Activated CD8-positive, alpha-beta memory T cell treated with anti-CD3 and anti-CD28 coated beads, Interleukin-2, amount 10 ng/mL, durations not matched to agents 7 days and 5 days (primary cell): ENCODE measurements at regions not wholly inside any gene's neighbourhood (a gene's known extent, or its start where the extent isn't known, plus 50 kb on each side); places are given as distances from the start of the nearest gene placed in this dataset.

ENCODE experiments used
- ATAC-seq: fragments of 150-1000 bp; cut with Tn5 transposase; one replicate; pipeline ENCODE4 v1.10.0; 2021; ENCODE audit warnings: moderate library complexity
- CTCF ChIA-PET: fragments of 350-600 bp; sonication (Branson Sonifier 250); formaldehyde crosslinking; loops from one replicate; lab custom pipeline; 2021; ENCODE audit warnings: antibody characterized with exemption; lab: Charles Lee
- DNase-seq: peaks from one replicate; pipeline ENCODE4 v3.0.0-alpha.2; 2020
- H3K27ac Mint-ChIP-seq: one replicate; pipeline ENCODE4 v1.8.0; 2021; ENCODE audit warnings: mild to moderate bottlenecking, mixed read lengths
- H3K27me3 Mint-ChIP-seq: one replicate; pipeline ENCODE4 v1.8.0; 2021; ENCODE audit warnings: mixed read lengths
- H3K36me3 Mint-ChIP-seq: one replicate; pipeline ENCODE4 v1.8.0; 2021; ENCODE audit warnings: mild to moderate bottlenecking, mixed read lengths
- H3K4me1 Mint-ChIP-seq: one replicate; pipeline ENCODE4 v1.8.0; 2021; ENCODE audit warnings: mixed read lengths
- H3K4me3 Mint-ChIP-seq: one replicate; pipeline ENCODE4 v1.8.0; 2021; ENCODE audit warnings: mild to moderate bottlenecking, moderate library complexity, mixed read lengths
- H3K9me3 Mint-ChIP-seq: one replicate; pipeline ENCODE4 v1.8.0; 2022; ENCODE audit warnings: low read depth, mixed read lengths

DNA sequence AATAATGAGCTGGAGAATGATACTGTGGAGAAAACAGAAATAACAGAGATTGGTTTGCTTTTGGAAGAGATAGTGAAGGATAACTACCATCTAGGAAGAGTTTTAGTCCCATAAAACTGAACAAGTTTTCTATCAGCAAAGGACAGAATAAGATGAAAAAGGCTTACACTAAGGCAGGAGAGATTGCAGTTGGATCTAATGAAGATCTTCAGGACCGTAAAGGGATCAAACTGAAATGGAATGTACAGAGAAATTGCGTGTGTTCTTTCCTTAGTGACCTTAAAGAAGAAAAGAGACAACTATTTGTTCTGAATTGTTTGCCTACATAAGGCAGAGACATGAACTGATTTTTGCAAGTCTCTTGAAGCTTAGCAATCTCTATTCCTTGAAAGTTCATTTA is 191.7 kb upstream of the MTPN start:
- Mint-ChIP-seq H3K4me3 (no peak overlapping the region), H3K27me3 (no peaks in the 10 kb centered on the region), H3K27ac (no peak overlapping the region), H3K9me3 (no peaks in the 10 kb centered on the region), H3K4me1 (no peaks in the 10 kb centered on the region), H3K36me3 (no peaks in the 10 kb centered on the region)
- CTCF ChIA-PET: no interaction called here
- DNase-seq (no peak), ATAC-seq (no peak)

DNA sequence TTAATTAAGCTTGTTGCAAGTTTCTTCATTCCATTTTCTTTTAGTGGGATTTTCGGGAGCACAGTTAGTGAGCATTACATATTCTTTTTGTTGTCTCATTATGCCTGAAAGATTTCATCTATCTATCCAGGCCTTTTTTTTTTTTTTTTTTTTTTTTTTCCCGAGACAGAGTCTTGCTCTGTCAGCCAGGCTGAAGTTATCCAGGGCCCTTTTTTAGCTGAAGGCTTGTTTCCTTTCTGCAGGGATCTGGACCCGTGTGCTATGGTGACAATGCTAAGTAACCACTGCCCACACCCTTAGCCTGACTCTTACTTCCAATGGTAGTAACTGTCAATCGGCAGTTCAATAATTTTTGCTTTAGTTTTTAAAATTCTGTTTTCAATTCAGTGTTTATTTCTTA is 190.8 kb upstream of the MTPN start:
- Mint-ChIP-seq H3K27ac (no peak overlapping the region), H3K4me1 (no peaks in the 10 kb centered on the region), H3K27me3 (no peaks in the 10 kb centered on the region), H3K4me3 (no peak overlapping the region), H3K9me3 (no peaks in the 10 kb centered on the region), H3K36me3 (no peaks in the 10 kb centered on the region)
- DNase-seq (no peak), ATAC-seq (no peak)
- CTCF ChIA-PET: no interaction called here

DNA sequence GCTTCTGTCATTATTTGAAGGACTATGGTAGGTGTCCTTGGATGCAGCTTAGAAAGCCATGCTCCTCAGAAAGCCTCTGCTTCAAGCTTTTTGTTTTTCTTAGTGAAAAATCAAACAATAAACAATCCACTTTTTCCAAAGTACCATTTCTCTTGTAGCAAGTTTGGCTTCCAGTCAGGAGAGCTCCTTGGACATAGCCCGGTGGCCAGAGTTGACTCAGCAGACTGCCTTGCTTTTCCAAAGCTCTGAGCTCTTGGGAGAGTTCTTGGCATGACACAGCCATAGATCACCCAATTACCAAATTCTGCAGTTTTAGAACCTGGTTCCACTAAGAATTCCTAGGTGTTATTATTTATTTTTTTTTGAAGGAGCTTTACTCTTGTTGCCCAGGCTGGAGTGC is 189.4 kb upstream of the MTPN start:
- Mint-ChIP-seq H3K4me3 (no peak overlapping the region), H3K4me1 (no peaks in the 10 kb centered on the region), H3K36me3 (no peaks in the 10 kb centered on the region), H3K27ac (no peak overlapping the region), H3K27me3 (no peaks in the 10 kb centered on the region), H3K9me3 (no peaks in the 10 kb centered on the region)
- CTCF ChIA-PET: interaction anchor here (1.2 kb wide), 1 partner anchor 10 kb away, joined by 3 read pairs; no protein-coding TSS in a partner anchor
- DNase-seq (no peak), ATAC-seq (no peak)

DNA sequence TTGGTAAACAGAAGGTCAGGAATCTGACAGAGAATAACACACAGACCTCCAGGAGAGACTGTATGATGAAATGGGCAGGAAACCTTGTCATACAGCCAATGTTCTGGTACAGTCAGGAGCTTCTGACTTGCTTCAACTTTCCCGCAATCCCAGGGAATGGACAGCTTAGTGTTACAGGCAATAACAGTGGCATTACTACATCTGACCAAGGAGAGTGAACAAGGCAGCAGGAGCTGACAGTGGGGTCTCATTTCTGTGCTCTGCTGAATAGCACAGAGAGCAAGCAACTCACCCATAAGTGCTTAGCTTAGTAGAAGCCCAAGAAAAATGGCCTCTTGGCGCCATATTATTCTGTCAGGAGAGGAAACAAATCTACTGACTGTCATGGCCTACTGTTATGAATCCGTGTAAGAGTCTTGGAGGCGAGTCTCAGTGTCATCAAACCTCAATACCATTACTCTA is 186.2 kb upstream of the MTPN start:
- Mint-ChIP-seq H3K4me1 (no peaks in the 10 kb centered on the region), H3K27me3 (no peaks in the 10 kb centered on the region), H3K36me3 (no peaks in the 10 kb centered on the region), H3K27ac (no peak overlapping the region), H3K9me3 (no peaks in the 10 kb centered on the region), H3K4me3 (no peak overlapping the region)
- ATAC-seq (no peak), DNase-seq (no peak)
- CTCF ChIA-PET: no interaction called here

DNA sequence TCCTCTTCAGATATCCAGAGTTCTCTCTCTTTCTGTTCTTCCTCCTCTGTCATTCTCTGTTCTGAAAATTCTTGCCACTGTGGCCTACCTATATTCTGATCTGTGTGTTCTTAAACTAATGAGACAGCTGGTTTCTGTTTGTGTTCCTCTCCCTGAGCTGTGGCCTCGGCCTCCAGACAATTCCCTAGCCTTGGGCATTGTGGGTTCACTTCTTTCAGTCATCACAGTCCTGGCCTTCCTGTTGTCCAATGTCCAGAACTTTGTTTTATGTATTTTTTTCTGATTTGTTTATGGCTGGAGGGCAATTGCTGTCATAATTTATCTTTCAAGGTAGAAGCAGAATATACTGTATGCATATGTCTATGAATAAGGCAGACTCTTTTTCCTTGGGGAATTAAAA is 173.2 kb upstream of the MTPN start:
- no peak for ATAC-seq
- Mint-ChIP-seq H3K9me3 (no peaks in the 10 kb centered on the region), H3K27ac (no peak overlapping the region), H3K27me3 (peaks cover 2% of the 10 kb centered on the region), H3K4me3 (no peak overlapping the region), H3K4me1 (no peaks in the 10 kb centered on the region), H3K36me3 (no peaks in the 10 kb centered on the region)
- CTCF ChIA-PET: no interaction called here
- no peak for DNase-seq

DNA sequence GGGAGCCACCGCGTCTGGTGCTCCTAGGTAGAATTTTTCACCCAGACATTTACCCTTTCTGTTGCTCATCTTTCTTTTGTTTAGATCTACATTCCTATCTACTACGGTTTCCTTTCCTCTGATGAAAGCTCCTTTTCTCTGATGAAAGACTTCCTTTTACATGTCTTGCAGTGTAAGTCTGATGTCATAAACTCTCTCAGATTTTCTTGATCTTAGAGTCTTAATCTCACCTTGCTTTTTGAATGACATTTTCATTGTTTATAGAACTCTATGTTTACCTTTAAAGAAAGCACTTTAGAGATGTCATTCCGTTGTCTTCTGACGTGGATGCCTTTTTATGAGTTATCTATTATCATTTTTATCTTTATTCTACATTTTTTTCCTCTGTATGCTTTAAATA is 171.8 kb upstream of the MTPN start:
- ATAC-seq (no peak), DNase-seq (no peak)
- Mint-ChIP-seq H3K27ac (no peak overlapping the region), H3K36me3 (no peaks in the 10 kb centered on the region), H3K4me1 (no peaks in the 10 kb centered on the region), H3K4me3 (no peak overlapping the region), H3K27me3 (peaks cover 2% of the 10 kb centered on the region), H3K9me3 (no peaks in the 10 kb centered on the region)
- CTCF ChIA-PET: no interaction called here

DNA sequence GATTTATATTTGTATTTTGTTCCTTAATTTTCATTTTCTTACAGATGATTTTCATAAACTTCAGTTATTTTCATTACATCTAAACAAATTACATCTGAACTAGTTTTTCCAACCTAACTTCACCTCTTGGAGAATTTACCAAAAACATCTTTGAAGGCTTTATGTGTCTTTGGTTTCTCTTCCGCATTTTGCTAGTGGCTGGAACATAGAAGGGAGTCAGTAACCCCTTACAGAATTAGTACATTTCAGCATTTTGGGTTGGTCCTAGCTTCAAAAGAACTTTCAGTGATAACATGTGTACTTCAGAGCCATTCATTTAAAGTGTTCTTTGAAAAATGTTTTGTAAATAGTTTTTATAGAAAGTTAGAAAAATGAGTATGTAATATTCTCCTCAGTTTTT is 169.8 kb upstream of the MTPN start:
- H3K36me3 Mint-ChIP-seq: no peaks in the 10 kb centered on the region
- H3K4me3 Mint-ChIP-seq: no peak overlapping the region
- no peak for ATAC-seq
- no peak overlapping the region for H3K27ac Mint-ChIP-seq
- no peaks in the 10 kb centered on the region for H3K4me1 Mint-ChIP-seq
- no peak for DNase-seq
- H3K27me3 Mint-ChIP-seq: peaks cover 2% of the 10 kb centered on the region
- CTCF ChIA-PET: no interaction called here
- H3K9me3 Mint-ChIP-seq: no peaks in the 10 kb centered on the region

DNA sequence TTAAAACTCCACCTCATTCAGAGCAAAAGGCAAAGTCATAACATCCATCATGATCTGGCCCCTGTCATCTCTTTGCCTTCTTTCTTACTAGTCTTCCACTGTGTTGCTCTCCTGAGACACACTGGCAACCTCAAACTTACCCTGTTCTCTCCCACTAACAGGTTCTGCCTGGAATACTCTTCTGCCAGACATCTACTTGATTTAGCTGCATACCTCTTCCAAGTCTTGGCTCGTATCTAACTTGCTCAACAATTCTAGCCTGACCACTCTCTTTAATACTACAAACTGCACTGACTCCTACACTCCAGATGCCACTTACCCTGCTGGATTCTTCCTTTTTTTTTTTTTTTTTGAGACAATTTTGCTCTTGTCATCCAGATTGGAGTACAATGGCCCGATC is 167.0 kb upstream of the MTPN start:
- CTCF ChIA-PET: no interaction called here
- no peaks in the 10 kb centered on the region for H3K4me1 Mint-ChIP-seq
- no peak for DNase-seq
- H3K27ac Mint-ChIP-seq: no peak overlapping the region
- no peaks in the 10 kb centered on the region for H3K36me3 Mint-ChIP-seq
- ATAC-seq: no peak
- H3K9me3 Mint-ChIP-seq: no peaks in the 10 kb centered on the region
- H3K4me3 Mint-ChIP-seq: no peak overlapping the region
- peaks cover 2% of the 10 kb centered on the region for H3K27me3 Mint-ChIP-seq

DNA sequence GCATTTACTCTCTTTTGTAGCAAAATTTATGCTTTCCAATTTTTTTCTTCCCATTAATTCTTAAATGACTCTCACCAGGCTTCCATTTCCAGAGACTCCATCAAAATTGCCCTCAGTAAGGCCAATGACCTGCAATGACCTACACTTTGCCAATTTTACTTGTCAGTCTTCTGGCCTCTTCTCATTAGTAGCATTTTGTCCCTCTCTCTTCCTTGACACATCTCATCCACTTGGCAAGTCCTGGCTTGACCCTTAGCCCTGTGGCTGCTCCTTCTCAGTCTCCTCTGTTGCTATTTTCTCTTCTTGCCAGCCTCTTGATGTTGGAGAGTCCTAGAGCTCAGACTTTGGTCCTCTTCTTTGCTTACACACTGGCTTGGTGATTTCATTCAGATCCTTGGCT is 166.1 kb upstream of the MTPN start:
- ATAC-seq: no peak
- CTCF ChIA-PET: no interaction called here
- H3K27me3 Mint-ChIP-seq: peaks cover 1% of the 10 kb centered on the region

DNA sequence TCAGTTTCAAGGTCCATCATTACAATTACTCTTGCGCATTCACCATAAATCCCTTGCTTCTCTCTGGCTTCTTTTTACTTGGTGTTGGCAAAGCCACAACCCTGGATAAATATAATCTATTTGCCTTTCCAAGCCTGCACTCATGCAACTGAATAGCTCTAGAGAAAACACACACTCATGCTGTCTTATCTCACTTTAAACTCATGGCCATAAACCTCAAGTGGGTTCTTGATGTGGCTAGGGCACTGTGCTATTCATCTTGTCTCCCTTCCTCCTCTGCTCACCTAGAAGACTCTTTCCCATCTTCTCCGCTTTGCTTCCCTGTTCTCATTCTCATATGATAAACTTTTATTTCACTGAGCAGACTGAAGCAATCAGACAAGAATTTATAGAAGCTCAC is 165.4 kb upstream of the MTPN start:
- Mint-ChIP-seq H3K36me3 (no peaks in the 10 kb centered on the region), H3K4me3 (no peak overlapping the region), H3K27ac (no peak overlapping the region), H3K9me3 (no peaks in the 10 kb centered on the region), H3K27me3 (no peaks in the 10 kb centered on the region), H3K4me1 (no peaks in the 10 kb centered on the region)
- CTCF ChIA-PET: no interaction called here
- ATAC-seq (no peak), DNase-seq (no peak)

More for the DNA sequence above, 166.1 kb upstream of the MTPN start:
- no peaks in the 10 kb centered on the region for H3K9me3 Mint-ChIP-seq
- H3K4me3 Mint-ChIP-seq: no peak overlapping the region
- no peak for DNase-seq
- no peaks in the 10 kb centered on the region for H3K4me1 Mint-ChIP-seq
- H3K36me3 Mint-ChIP-seq: no peaks in the 10 kb centered on the region
- no peak overlapping the region for H3K27ac Mint-ChIP-seq

DNA sequence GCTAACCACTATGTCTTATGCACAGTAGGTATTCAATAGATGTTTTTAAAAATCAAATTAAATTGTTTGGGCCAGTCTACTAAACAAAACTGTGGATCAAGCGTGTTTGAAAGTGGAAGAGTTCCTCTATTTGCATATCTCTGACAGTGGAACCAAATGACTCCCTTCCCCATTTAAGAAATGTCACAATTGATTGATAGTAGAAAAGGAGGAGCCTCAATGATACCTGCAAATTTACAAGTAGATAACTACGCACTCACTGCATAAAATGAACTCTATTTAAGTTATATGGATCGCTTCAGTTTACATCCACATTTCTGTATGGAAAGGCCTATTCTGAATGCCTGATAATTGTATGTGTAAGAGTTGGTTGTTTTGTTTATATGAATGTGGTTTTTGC is 163.3 kb upstream of the MTPN start:
- H3K9me3 Mint-ChIP-seq: no peaks in the 10 kb centered on the region
- CTCF ChIA-PET: no interaction called here
- H3K36me3 Mint-ChIP-seq: no peaks in the 10 kb centered on the region

DNA sequence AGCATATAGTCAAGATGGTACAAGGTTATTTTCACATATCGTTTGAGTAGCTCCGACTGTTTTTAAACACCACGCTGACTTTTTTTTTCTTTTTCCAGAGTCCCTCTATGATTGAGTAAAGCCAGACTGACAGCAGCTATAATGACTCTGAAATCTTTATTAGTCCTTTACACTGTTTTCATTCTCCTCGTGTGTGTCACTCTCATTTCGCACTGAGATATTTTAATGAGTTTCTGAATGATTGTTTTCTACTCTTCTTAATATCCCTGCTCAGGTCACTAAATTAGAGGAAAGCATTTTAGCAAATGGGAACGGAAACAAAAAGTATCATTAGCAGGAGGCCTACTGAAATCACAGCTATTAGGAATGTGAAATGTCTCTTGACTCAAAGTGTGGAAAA is 162.3 kb upstream of the MTPN start:
- H3K36me3 Mint-ChIP-seq: no peaks in the 10 kb centered on the region
- ATAC-seq (no peak), DNase-seq (no peak)
- no peaks in the 10 kb centered on the region for H3K27me3 Mint-ChIP-seq
- CTCF ChIA-PET: no interaction called here
- no peak overlapping the region for H3K27ac Mint-ChIP-seq
- H3K9me3 Mint-ChIP-seq: no peaks in the 10 kb centered on the region
- no peak overlapping the region for H3K4me3 Mint-ChIP-seq
- H3K4me1 Mint-ChIP-seq: no peaks in the 10 kb centered on the region

More for the DNA sequence above, 163.3 kb upstream of the MTPN start:
- ATAC-seq (no peak), DNase-seq (no peak)
- Mint-ChIP-seq H3K27ac (no peak overlapping the region), H3K4me1 (no peaks in the 10 kb centered on the region), H3K27me3 (no peaks in the 10 kb centered on the region), H3K4me3 (no peak overlapping the region)

DNA sequence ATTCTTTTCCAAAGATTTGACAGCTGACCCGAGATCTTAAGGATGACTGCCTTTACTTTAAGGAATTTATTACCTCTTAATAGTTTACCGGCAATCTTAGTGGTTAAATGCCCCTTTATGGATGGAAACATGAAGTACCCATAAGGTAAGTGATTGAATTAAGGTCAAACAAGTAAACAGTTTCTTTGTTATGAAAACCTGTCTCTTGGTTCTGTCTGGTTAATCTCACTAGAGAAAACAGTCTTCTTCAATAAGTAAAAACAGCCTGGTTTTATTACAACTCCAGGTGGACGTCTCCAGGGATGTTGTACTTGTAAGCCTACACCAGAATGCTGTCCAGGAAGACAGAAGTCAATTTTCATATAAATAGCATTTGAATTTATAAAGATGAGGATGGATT is 161.8 kb upstream of the MTPN start:
- no peak for ATAC-seq
- H3K4me1 Mint-ChIP-seq: no peaks in the 10 kb centered on the region
- no peak for DNase-seq
- H3K27ac Mint-ChIP-seq: no peak overlapping the region
- H3K9me3 Mint-ChIP-seq: no peaks in the 10 kb centered on the region
- no peak overlapping the region for H3K4me3 Mint-ChIP-seq
- no peaks in the 10 kb centered on the region for H3K27me3 Mint-ChIP-seq
- CTCF ChIA-PET: no interaction called here
- H3K36me3 Mint-ChIP-seq: no peaks in the 10 kb centered on the region

DNA sequence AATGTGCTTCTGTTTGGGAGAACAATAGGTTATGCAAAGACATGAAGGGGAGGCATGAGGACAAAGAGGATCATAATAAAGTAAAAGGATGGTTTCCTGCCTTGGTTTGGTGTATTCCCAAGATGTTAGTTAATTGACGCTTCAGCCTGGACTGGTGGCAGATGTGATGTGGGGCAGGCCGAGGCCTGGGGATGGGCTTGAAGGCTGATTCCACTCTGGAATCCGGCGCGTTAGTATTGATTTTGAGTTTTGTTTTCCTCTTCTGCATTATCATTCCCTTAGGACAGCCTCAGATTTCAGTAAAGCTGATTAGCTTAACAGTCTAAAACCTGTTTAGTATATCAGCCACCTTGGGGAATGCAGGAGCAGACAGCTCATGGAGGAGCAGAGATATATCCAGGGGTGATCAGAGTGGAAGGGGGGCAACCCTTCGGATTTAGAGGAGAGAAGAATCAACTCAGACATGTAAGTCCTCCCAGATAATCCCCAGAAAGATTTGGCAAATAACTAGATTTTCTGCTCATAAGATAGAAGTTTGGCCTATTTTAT is 159.8 kb upstream of the MTPN start:
- H3K27ac Mint-ChIP-seq: no peak overlapping the region
- ATAC-seq: no peak
- CTCF ChIA-PET: no interaction called here

DNA sequence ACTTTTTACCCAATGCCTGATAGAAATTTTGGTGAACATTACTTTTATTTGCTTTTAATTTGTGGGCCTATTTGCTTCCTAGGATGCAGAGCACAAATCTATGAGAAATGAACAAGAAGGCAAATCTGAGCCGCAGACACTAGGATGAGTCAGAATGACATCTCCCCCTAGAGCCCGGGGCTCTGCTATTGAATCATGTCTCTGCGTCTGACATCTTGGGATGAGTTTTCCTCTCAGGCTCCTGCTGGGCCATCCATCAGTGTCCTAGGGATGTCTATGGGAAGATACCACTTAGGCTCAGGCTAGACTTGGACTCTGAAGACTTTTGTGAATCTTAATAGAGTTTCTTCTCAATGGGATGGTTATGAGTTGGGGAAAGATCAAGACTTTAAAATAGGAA is 157.3 kb upstream of the MTPN start:
- H3K27me3 Mint-ChIP-seq: no peaks in the 10 kb centered on the region
- CTCF ChIA-PET: interaction anchor here (1.1 kb wide), 1 partner anchor 19 kb away, joined by 3 read pairs; no protein-coding TSS in a partner anchor
- DNase-seq (no peak), ATAC-seq (no peak)
- H3K9me3 Mint-ChIP-seq: no peaks in the 10 kb centered on the region
- H3K4me3 Mint-ChIP-seq: no peak overlapping the region
- no peak overlapping the region for H3K27ac Mint-ChIP-seq
- H3K4me1 Mint-ChIP-seq: peaks cover 9% of the 10 kb centered on the region
- H3K36me3 Mint-ChIP-seq: no peaks in the 10 kb centered on the region

More for the DNA sequence above, 159.8 kb upstream of the MTPN start:
- Mint-ChIP-seq H3K4me1 (no peaks in the 10 kb centered on the region), H3K9me3 (no peaks in the 10 kb centered on the region), H3K36me3 (no peaks in the 10 kb centered on the region), H3K27me3 (no peaks in the 10 kb centered on the region), H3K4me3 (no peak overlapping the region)
- no peak for DNase-seq
